ENCODE measurements at regions not wholly inside any gene's neighbourhood (a gene's known extent, or its start where the extent isn't known, plus 50 kb on each side); places are given as distances from the start of the nearest gene placed in this dataset.

DNA sequence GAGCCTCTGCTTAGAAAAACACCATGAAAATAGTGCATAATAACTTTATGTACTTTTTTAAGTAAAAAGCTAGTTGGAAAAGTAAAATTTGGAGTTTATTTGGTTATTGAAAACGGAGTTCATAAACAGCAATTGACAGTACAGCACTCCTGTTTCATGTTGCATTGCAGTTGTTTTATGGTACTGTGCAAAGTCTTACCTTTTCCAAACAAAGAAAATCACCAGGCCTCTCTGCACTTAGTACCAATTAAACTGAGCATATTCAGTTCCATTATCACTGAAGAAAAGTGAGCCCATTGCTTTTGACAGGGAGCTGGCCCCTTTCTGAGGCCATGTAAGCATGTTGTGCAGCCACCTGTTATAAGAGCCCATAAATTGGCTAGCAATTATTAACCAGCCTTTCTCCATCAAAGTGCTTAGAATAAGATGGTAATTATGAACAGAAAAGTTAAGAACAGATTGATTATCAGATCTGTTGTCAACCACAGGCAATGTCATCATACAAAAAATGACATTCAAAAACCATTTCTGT is 376.6 kb upstream of the EMCN start:
- no peak for DNase-seq (ENCODE audit: low read depth, low spot score)
- Mint-ChIP-seq H3K9me3 (peaks cover 9% of the 10 kb centered on the region), H3K36me3 (ENCODE audit: low read depth) (no peaks in the 10 kb centered on the region), H3K4me1 (no peaks in the 10 kb centered on the region), H3K27ac (ENCODE audit: unreplicated experiment) (no peak overlapping the region), H3K4me3 (no peak overlapping the region), H3K27me3 (ENCODE audit: low read depth) (no peaks in the 10 kb centered on the region)
- TF ChIP-seq, protein P1, sequence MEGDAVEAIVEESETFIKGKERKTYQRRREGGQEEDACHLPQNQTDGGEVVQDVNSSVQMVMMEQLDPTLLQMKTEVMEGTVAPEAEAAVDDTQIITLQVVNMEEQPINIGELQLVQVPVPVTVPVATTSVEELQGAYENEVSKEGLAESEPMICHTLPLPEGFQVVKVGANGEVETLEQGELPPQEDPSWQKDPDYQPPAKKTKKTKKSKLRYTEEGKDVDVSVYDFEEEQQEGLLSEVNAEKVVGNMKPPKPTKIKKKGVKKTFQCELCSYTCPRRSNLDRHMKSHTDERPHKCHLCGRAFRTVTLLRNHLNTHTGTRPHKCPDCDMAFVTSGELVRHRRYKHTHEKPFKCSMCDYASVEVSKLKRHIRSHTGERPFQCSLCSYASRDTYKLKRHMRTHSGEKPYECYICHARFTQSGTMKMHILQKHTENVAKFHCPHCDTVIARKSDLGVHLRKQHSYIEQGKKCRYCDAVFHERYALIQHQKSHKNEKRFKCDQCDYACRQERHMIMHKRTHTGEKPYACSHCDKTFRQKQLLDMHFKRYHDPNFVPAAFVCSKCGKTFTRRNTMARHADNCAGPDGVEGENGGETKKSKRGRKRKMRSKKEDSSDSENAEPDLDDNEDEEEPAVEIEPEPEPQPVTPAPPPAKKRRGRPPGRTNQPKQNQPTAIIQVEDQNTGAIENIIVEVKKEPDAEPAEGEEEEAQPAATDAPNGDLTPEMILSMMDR (conservative IDR thresholded peaks at IDR 0.05), result no peak

DNA sequence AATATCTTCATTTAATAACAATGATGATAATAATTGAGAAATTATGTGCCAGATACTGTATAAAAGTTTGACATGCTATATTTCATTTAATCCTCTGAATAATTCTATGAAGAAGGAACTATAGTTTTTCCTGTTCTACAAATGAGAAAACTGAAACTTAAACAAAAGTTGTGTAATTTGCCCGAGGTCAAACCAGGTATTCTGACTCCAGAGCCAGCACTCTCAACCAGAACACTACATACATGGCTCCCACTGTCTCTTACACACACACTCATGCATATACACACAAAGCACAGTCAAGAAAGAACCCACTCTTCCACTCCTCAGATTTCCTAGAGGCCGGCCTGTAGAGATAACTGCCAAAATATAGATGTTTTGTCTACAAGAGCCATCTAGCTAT is 374.0 kb upstream of the EMCN start:
- Mint-ChIP-seq H3K9me3 (peaks cover 8% of the 10 kb centered on the region), H3K27me3 (ENCODE audit: low read depth) (no peaks in the 10 kb centered on the region), H3K36me3 (ENCODE audit: low read depth) (peaks cover 6% of the 10 kb centered on the region), H3K4me3 (no peak overlapping the region), H3K4me1 (no peaks in the 10 kb centered on the region), H3K27ac (ENCODE audit: unreplicated experiment) (no peak overlapping the region)
- DNase-seq (ENCODE audit: low read depth, low spot score), result no peak
- TF ChIP-seq, protein P1 (conservative IDR thresholded peaks at IDR 0.05), result no peak

DNA sequence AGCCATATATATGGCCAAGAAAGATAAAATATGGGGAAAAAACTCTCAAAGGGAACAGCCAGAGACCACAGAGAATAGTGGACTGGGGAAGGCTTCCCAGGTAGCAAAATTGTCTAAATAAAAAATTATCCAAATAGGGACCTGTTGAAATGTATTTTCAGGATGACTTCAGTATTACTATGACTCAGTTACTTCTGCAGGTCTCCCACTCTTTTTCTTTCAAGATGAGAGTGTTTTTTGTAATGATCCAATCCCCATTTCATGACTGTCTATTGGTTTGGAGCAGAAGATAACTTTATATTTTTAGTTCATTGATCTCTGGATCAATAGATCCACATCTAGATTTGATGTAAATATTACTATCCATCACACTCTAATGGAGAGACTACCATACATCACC is 372.1 kb upstream of the EMCN start:
- Mint-ChIP-seq H3K27ac (ENCODE audit: unreplicated experiment) (no peak overlapping the region), H3K36me3 (ENCODE audit: low read depth) (peaks cover 9% of the 10 kb centered on the region), H3K4me3 (no peak overlapping the region), H3K9me3 (peaks cover 16% of the 10 kb centered on the region), H3K4me1 (no peaks in the 10 kb centered on the region), H3K27me3 (ENCODE audit: low read depth) (no peaks in the 10 kb centered on the region)
- DNase-seq (ENCODE audit: low read depth, low spot score), result no peak
- TF ChIP-seq, protein P1 (conservative IDR thresholded peaks at IDR 0.05), result no peak

DNA sequence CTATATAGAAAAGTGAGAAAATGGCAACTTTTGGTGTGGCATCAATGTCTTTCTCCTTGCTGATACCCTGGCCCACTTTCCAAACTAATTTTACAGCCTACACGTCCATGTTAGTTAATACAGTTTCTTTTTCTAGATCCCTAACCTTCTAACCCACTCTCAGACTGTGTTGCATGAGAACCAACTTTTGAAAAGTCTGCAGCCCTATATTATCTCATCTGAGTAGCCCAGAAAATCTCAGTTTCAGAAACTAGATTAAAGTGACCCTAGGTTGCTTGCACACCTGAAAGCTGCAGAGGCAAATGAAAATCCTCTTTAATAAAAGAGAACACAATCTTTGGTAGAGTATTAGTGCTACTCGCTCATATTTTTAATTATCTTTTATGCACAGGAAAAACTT is 371.6 kb upstream of the EMCN start:
- H3K27me3 Mint-ChIP-seq (ENCODE audit: low read depth), result no peaks in the 10 kb centered on the region
- H3K27ac Mint-ChIP-seq (ENCODE audit: unreplicated experiment), result no peak overlapping the region
- TF ChIP-seq, protein P1 (conservative IDR thresholded peaks at IDR 0.05), result no peak
- peaks cover 16% of the 10 kb centered on the region for H3K9me3 Mint-ChIP-seq
- peaks cover 9% of the 10 kb centered on the region for H3K36me3 Mint-ChIP-seq (ENCODE audit: low read depth)
- H3K4me1 Mint-ChIP-seq, result no peaks in the 10 kb centered on the region
- DNase-seq (ENCODE audit: low read depth, low spot score), result no peak
- no peak overlapping the region for H3K4me3 Mint-ChIP-seq

DNA sequence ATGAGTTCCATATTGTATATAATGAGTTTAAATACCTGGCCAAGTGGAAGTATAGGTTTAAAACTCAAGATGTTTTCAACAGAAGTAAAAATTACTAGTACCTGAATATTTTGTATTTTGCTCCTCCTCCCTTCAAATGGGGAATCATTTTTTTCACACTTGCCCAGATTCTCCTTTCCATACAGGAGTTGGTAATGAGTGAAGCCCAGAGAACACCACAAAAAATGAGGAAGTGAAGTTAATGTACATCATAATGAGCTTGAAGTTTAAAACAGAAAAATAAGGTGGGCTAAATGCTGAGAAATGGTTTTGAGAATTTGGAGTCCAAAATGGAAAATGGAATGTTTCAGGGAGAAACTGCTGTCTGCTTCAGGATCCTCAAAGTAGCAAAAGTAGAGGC is 364.8 kb upstream of the EMCN start:
- H3K9me3 Mint-ChIP-seq, result peaks cover 18% of the 10 kb centered on the region
- TF ChIP-seq, protein P1 (conservative IDR thresholded peaks at IDR 0.05), result no peak
- H3K4me3 Mint-ChIP-seq, result no peak overlapping the region
- peaks cover 12% of the 10 kb centered on the region for H3K36me3 Mint-ChIP-seq (ENCODE audit: low read depth)
- no peaks in the 10 kb centered on the region for H3K4me1 Mint-ChIP-seq
- no peak overlapping the region for H3K27ac Mint-ChIP-seq (ENCODE audit: unreplicated experiment)
- no peak for DNase-seq (ENCODE audit: low read depth, low spot score)
- H3K27me3 Mint-ChIP-seq (ENCODE audit: low read depth), result no peaks in the 10 kb centered on the region

DNA sequence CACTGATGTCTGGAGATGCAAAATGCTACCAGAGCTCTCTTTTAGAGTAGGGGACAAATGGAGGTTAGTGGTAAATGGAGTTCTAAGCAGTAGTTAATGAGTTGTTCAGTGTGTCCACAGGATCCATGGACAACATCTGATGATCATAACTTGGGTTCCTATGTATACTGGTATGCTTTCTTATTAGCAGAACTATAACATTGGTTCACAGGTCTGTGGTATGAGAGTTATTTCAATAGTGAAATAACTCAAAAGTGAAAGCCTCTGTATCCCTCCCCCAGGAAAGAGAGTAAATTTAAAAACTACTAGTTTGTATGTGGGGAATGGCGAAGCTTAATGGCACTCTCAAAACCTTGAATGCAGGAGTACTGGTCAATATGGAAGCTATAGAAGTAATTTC is 363.5 kb upstream of the EMCN start:
- H3K36me3 Mint-ChIP-seq (ENCODE audit: low read depth), result peaks cover 6% of the 10 kb centered on the region
- no peaks in the 10 kb centered on the region for H3K4me1 Mint-ChIP-seq

More for the DNA sequence above, 363.5 kb upstream of the EMCN start:
- Mint-ChIP-seq H3K4me3 (no peak overlapping the region), H3K27me3 (ENCODE audit: low read depth) (no peaks in the 10 kb centered on the region), H3K27ac (ENCODE audit: unreplicated experiment) (no peak overlapping the region), H3K9me3 (peaks cover 14% of the 10 kb centered on the region)
- TF ChIP-seq, protein P1 (conservative IDR thresholded peaks at IDR 0.05), result no peak
- no peak for DNase-seq (ENCODE audit: low read depth, low spot score)
